ENCODE measurements at regions not wholly inside any gene's neighbourhood (a gene's known extent, or its start where the extent isn't known, plus 50 kb on each side); places are given as distances from the start of the nearest gene placed in this dataset.

- no peak for DNase-seq (ENCODE audit: low spot score)
Measured at GRCh38 chr19:56947206-56947605, 106.7 kb upstream of the PEG3 start.

GRCh38 chr19:56949626-56950025 is 109.1 kb upstream of the PEG3 start:
- no peak for DNase-seq (ENCODE audit: low spot score)

- DNase-seq (ENCODE audit: low spot score), result no peak
Measured at GRCh38 chr19:56951672-56952071, 111.1 kb upstream of the PEG3 start.

GRCh38 chr19:56953470-56953869 is 112.9 kb upstream of the PEG3 start:
- DNase-seq (ENCODE audit: low spot score), result no peak

GRCh38 chr19:56955637-56956216 is 115.2 kb upstream of the PEG3 start:
- DNase-seq (ENCODE audit: low spot score), result no peak

- DNase-seq (ENCODE audit: low spot score), result no peak
Measured at GRCh38 chr19:56956503-56957226, 116.1 kb upstream of the PEG3 start.

GRCh38 chr19:56959205-56959604 is 118.7 kb upstream of the PEG3 start:
- DNase-seq (ENCODE audit: low spot score), result no peak

- no peak for DNase-seq (ENCODE audit: low spot score)
Measured at GRCh38 chr19:56960959-56961543, 120.5 kb upstream of the PEG3 start.

GRCh38 chr19:56964410-56964920 is 123.9 kb upstream of the PEG3 start:
- DNase-seq (ENCODE audit: low spot score), result no peak

- DNase-seq (ENCODE audit: low spot score), result no peak
Measured at GRCh38 chr19:56966225-56966696, 125.7 kb upstream of the PEG3 start.

- no peak for DNase-seq (ENCODE audit: low spot score)
Measured at GRCh38 chr19:56966697-56967299, 126.3 kb upstream of the PEG3 start.

GRCh38 chr19:56969156-56969555 is 128.6 kb upstream of the PEG3 start:
- DNase-seq (ENCODE audit: low spot score), result no peak

- no peak for DNase-seq (ENCODE audit: low spot score)
Measured at GRCh38 chr19:56969759-56970178, 129.2 kb upstream of the PEG3 start.

- no peak for DNase-seq (ENCODE audit: low spot score)
Measured at GRCh38 chr19:56971230-56971629, 130.7 kb upstream of the PEG3 start.

GRCh38 chr19:56972291-56972841 is 131.8 kb upstream of the PEG3 start:
- DNase-seq (ENCODE audit: low spot score), result peak; percentile 8

- no peak for DNase-seq (ENCODE audit: low spot score)
Measured at GRCh38 chr19:56973713-56974555, 133.4 kb upstream of the PEG3 start.

- no peak for DNase-seq (ENCODE audit: low spot score)
Measured at GRCh38 chr19:56974556-56975207, 134.2 kb upstream of the PEG3 start.

GRCh38 chr19:56976300-56976699 is 135.8 kb upstream of the PEG3 start:
- no peak for DNase-seq (ENCODE audit: low spot score)

- no peak for DNase-seq (ENCODE audit: low spot score)
Measured at GRCh38 chr19:56976995-56977906, 136.7 kb upstream of the PEG3 start.

- DNase-seq (ENCODE audit: low spot score), result no peak
Measured at GRCh38 chr19:56978023-56978565, 137.6 kb upstream of the PEG3 start.
